ENCODE measurements at regions not wholly inside any gene's neighbourhood (a gene's known extent, or its start where the extent isn't known, plus 50 kb on each side); places are given as distances from the start of the nearest gene placed in this dataset.
"Not testable (repeated sequence)": the region's sequence is repeated elsewhere in the genome, so short reads cannot be mapped to it uniquely, and the experiment has no call there.

GRCh38 chr2:109726379-109727270 lies 67.5 kb upstream of the RGPD5 start:
- Mint-ChIP-seq H3K27me3 (ENCODE audit: low read depth) (peaks cover 2% of the 10 kb centered on the region), H3K36me3 (ENCODE audit: low read depth) (no peaks in the 10 kb centered on the region)

GRCh38 chr2:109727929-109728447 lies 66.1 kb upstream of the RGPD5 start:
- ATAC-seq = no peak

More at GRCh38 chr2:109726379-109727270, 67.5 kb upstream of the RGPD5 start:
- ATAC-seq (no peak), DNase-seq (no peak)
- ChIA-PET CTCF (no interaction called here), POLR2A (no interaction called here)
- Mint-ChIP-seq H3K27ac (no peak overlapping the region), H3K9me3 (ENCODE audit: insufficient read depth) (no peaks in the 10 kb centered on the region), H3K4me3 (no peak overlapping the region), H3K4me1 (ENCODE audit: low read depth) (no peaks in the 10 kb centered on the region)

GRCh38 chr2:109733746-109734145 lies 60.4 kb upstream of the RGPD5 start:
- DNase-seq; H3K27ac Mint-ChIP-seq; POLR2A ChIA-PET; H3K4me3 Mint-ChIP-seq; H3K9me3 Mint-ChIP-seq (ENCODE audit: insufficient read depth); H3K36me3 Mint-ChIP-seq (ENCODE audit: low read depth); H3K4me1 Mint-ChIP-seq (ENCODE audit: low read depth); H3K27me3 Mint-ChIP-seq (ENCODE audit: low read depth); ATAC-seq: not testable (repeated sequence)
- CTCF ChIA-PET = interaction anchor here (3.1 kb wide), 1 partner anchor 188 kb away, joined by 28 read pairs; no protein-coding TSS in a partner anchor

More at GRCh38 chr2:109727929-109728447, 66.1 kb upstream of the RGPD5 start:
- no peak for DNase-seq
- Mint-ChIP-seq H3K27me3 (ENCODE audit: low read depth) (peaks cover 2% of the 10 kb centered on the region), H3K4me1 (ENCODE audit: low read depth) (no peaks in the 10 kb centered on the region), H3K4me3 (no peak overlapping the region), H3K9me3 (ENCODE audit: insufficient read depth) (no peaks in the 10 kb centered on the region), H3K36me3 (ENCODE audit: low read depth) (no peaks in the 10 kb centered on the region), H3K27ac (no peak overlapping the region)
- CTCF ChIA-PET = no interaction called here
- POLR2A ChIA-PET = no interaction called here

- POLR2A ChIA-PET = no interaction called here
- CTCF ChIA-PET = interaction anchor here (1.0 to 3.1 kb wide), 2 partner anchors 13 to 190 kb away, joined by 4 to 28 read pairs; no protein-coding TSS in a partner anchor
- ATAC-seq = no peak
- Mint-ChIP-seq H3K4me1 (ENCODE audit: low read depth) (no peaks in the 10 kb centered on the region), H3K4me3 (no peak overlapping the region), H3K9me3 (ENCODE audit: insufficient read depth) (no peaks in the 10 kb centered on the region), H3K27me3 (ENCODE audit: low read depth) (peaks cover 1% of the 10 kb centered on the region), H3K27ac (no peak overlapping the region), H3K36me3 (ENCODE audit: low read depth) (no peaks in the 10 kb centered on the region)
- peak; percentile 33 for DNase-seq
These were observed 57.8 kb upstream of the RGPD5 start for GRCh38 chr2:109736177-109736827.

Measured in activated CD8-positive, alpha-beta T cell treated with anti-CD3 and anti-CD28 coated beads, Interleukin-2, amount 10 ng/mL, durations not matched to agents 7 days and 5 days (primary cell).